Stimulated activated CD8-positive, alpha-beta memory T cell treated with anti-CD3 and anti-CD28 coated beads, Interleukin-7, amount 100 ng/mL, for 4 hours (primary cell): ENCODE measurements at regions not wholly inside any gene's neighbourhood (a gene's known extent, or its start where the extent isn't known, plus 50 kb on each side); places are given as distances from the start of the nearest gene placed in this dataset.

Experiments used
- DNase-seq, 2 donors: peaks; one replicate each; pipeline ENCODE4 v3.0.0-alpha.2; 2020; ENCODE audit warnings: low read depth in 2 of 2

GRCh38 chr7:25314731-25315267, 86.5 kb upstream of the NPVF start:
- DNase-seq, result no peak

GRCh38 chr7:25316366-25316765, 88.1 kb upstream of the NPVF start:
- DNase-seq, result no peak

- DNase-seq, result no peak
These were observed 89.8 kb upstream of the NPVF start for GRCh38 chr7:25318047-25318446.

- no peak for DNase-seq
These were observed 91.4 kb upstream of the NPVF start for GRCh38 chr7:25319707-25320106.

DNA sequence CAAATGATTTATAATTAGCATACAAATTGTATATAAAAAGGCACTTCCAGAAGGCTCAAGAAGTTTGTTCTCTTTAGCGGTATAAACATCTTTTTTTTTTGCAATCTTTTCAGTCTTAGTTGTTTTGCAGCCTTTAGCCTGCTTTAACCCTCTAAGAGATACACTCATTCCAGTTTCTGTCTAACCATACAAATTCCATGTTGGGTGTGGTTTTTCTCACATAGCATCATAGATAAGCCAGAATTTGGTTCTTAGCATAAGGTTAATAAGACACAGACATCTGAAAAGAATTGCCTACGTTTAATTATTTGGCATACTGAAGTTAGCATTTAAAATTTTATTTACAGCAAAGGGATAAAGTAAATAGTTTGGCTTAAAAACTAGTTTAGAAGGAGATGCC, 92.5 kb upstream of the NPVF start:
- no peak for DNase-seq

- no peak for DNase-seq
These were observed 93.1 kb upstream of the NPVF start for GRCh38 chr7:25321424-25321823.

- no peak for DNase-seq
These were observed 94.2 kb upstream of the NPVF start for GRCh38 chr7:25322473-25322872.

DNA sequence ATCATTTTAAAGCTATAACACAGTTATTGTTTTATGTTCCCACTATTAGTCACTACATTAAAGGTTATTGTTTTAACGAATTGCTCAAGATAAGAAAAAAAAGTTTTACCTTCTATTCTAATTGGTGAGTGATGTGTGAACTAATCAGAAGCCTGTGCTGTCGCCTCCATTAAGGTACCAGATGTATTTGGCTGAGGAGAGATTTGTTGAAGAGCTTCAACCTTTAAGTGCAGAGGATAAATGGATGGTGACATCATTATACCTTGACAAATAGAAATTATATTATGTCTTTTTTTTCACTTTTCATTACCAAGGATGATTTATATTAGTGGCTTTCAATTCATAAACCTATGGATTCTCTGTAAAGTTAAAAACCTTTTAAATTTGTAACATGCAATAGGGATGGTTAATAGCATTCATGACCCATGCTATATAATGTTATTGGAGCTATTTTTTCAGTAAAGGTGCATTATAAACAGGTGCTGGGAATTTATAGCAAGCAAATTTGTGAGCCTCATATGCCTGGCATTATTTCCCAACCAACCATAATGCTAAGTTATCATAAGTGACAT, 97.0 kb upstream of the NPVF start:
- no peak for DNase-seq

DNA sequence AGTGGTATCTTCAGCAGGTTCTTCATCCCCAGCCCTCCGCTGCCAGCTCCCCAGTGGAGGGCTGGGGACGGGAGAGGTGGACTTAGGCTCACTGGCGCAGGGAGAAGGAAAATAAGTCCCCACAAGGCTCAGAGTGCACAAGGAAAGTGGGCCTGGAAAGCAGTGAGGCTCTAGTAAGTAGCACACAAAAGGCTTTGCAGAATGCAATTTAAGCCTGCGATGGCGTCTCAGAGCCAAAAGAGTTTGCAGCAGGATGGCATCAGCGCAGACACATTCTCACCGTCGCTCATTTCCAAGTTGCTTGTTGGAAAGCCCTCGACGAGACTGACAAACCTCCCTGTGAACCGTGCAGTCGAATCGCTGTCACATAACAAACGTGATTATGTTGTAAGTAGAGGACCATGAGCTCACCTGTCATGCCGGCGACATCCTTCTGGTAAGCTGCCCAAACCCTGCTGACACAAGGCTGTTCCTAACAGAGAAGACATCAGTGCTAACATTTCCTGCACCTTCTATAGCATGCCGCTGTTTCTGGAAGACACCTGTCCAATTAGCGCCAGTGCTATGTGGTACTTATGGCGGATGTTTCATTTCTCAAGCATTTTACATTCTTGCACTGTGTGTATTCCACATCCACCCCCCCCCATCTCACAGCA, 98.3 kb upstream of the NPVF start:
- no peak for DNase-seq

DNA sequence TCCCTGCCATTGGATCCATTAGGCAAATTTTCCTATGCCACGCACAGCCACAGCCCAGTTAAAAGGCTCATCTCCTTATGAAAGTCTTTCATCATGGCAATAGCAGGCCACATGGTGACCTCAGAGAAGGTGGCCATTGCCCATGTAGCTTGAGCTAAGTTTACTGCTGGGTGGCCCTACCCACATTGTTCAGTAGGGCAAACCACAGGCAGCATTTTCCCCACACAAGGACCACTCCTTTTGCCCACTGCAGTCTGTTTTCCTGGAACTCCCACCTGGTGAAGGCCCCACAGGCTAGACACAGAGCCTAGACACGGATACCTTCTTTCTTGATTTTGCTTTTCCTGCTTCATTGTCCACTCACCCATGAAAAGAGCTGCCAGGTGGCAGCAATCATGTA, 101.5 kb upstream of the NPVF start:
- DNase-seq, result no peak

DNA sequence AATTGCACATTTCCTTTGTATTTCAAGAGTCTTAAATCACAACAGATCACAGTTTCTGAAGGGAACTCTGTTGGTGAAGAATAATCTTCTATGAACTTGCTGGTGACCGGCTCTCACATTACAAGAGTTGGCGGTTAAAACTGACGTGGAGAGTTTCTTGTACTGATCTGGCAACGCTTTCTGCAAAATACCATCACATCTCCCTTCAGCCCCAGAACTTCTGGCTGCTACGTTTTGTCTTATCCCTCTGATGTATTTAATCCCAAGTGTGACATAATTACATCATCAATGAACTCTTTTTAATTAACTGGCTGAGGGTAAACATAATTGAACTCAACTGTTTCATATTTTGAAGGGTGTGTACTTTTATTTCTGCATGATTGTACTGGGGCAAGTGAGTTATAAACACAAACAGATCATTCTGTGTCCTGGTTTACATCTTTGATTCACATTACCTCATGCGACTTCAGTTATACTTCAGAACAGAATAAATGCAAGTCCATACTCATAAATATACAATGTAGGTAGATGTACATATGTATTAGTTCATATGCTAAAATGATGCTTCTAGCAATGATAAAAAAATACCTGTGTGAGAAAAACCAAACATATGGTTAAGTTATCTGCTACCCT, 105.1 kb upstream of the NPVF start:
- DNase-seq, result no peak

GRCh38 chr7:25347360-25348066, 119.2 kb upstream of the NPVF start:
- DNase-seq, result no peak

DNA sequence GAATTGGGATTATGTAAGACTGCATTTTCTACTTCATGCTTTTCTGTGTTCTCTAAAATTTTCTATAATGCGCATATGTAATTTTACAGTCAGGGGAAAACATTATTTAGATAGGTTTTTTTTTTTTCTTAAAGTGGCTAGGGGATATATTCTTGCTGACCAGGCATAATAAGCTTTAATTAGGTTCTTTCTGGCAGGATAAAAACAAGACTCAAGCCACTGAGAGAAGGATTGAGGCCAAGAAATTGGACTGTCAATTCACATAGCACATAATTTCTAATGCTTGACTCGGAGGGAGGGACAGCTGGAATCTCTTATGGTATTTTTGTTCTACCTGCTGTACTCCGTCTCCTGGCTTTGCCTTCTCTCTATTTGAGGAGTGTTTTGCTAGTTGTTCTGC, 119.8 kb upstream of the NPVF start:
- no peak for DNase-seq

DNA sequence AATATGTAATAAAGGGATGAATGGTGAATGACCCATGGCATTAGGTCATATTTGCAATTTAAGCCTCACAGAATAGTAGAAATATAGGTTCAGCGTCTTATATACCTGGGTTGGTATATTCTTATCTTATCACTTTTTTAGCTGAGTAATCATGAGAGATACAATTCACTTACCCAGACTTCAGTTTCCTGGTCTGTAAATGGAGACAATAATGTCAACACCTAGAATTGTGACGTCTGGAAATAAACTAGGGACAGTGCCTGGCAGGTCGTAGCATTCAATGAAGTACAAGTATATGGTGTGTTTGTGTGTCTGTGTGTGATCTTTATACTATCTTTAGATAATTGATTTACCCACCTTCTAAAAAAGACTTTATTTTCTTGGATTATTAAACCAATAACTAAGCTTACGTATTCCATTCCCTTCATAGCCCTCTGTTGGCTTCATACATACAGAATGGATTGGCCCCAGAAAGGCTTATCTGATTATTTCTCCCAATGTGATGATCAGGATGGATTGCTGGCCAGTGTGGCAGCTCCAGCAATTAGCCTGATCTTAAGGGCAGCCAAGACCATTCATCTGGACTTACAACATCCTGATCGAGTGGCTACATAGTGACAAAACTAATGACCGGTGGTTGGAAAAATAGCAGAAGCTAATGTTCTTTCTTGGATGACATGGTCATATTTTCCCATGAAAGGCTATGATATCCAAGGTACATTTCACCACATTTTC, 121.2 kb upstream of the NPVF start:
- DNase-seq, result no peak

DNA sequence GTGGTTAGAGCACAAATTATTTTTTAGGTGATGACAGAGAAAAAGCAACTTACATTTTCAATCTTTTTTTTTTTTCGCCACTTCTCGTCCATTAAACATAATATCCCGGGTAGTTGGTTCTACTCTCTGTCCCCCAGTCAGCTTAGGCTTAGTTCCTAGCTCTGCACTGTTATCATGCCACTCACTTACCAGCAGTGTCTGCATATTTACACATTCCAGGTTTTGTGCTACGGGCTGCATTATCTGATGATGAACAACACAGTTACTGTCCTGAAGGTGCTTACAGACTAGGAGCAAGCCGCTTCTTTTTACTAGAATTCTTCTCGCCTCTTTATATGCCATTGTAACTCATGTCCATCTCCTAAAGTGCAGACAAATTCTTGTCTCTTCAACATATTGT, 121.8 kb upstream of the NPVF start:
- DNase-seq, result no peak

- DNase-seq, result no peak
These were observed 123.5 kb upstream of the NPVF start for GRCh38 chr7:25351761-25352160.

DNA sequence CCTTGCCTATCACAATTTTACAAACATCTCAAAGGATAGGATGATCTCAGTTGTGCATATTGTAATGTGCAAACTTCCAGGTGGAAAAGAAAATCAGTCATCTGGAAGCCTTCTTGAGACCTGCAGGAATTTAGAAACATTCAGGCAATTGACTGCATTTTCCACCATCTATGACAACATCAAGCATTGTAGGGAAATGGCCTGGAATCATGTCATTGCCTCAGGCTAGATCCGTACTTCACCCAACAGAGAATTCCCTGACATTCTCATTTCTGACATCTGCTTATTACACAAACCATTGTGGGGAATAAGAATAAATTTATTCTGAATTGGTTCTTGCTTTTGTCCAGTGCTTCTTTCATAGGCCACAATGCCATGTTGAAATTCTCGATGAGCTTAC, 124.9 kb upstream of the NPVF start:
- no peak for DNase-seq

DNA sequence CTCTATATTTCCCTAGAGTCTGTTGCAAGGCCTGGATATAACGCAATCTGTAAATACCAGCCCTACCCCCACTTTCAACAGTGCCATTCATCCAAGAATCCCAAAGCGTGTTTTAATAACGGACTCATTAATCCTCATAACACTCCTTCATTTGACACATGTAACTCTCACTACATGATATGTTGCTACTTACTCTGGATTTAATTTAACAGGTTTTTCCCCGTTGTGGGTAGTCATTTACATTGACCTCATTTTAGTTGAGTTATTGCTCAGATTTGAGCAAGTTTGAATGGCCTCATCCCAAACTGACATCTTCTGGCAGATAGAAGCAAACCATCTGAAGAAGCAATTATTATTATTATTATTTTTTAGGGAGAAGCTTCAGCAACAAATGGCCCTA, 125.4 kb upstream of the NPVF start:
- DNase-seq, result no peak

DNA sequence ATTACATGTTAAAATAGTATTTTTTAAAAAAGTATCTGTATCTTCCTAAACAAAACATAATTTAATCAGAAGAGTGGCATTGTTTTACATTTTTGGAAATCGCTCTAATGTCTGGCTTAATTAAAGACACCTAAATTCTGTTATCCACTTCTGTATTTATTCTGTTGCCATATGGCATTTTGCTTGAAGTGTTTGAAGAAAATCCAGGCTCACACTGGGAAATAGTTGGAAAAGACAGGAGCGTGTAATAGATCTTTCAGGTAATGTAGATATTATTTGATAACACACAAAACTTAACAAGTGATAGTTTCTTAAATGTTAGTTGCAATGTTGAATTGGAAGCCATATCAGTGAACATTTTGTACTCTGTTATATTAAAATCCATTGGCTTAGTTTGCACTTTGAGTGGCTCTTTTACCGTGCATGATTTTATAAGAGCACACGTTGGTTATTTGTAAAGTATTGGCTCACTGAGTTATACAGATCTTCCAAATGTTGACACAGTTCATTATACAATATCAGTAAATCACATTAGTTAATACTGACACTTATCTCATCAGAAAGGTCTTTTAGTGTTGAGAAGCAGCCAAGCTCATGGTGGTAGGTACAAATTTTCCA, 128.4 kb upstream of the NPVF start:
- DNase-seq, result no peak

GRCh38 chr7:25358926-25359325, 130.6 kb upstream of the NPVF start:
- DNase-seq, result no peak

DNA sequence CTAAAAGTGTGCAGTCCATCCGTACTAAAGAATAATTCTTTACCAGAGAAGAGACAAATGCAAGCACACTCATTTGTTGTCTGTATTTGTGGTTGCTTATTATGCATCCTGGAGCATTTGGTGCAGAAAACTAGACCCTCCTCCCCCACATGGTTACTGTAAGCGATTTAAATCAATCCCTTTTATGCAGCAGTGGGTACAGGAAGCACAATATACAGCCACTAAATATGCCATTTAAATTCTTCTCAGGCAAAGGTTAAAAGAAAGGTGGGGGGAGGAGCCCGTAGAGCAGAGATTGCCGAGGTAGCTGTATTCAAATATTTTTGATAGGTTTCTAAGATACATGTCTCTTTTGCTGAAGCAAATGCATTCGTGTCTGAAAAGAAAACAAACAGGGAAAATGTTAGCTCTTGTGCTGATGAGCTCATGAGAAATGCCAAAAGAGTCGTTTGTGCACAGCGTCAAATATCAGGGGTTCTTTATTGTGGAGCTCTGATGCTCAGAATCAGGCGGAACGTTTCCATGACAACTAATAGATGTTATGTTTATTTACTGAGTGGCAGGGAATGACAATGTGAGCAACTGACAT, 131.3 kb upstream of the NPVF start:
- no peak for DNase-seq
